SU-DHL-6 (cell line): ENCODE measurements at regions not wholly inside any gene's neighbourhood (a gene's known extent, or its start where the extent isn't known, plus 50 kb on each side); places are given as distances from the start of the nearest gene placed in this dataset.
"Not testable (repeated sequence)": the region's sequence is repeated elsewhere in the genome, so short reads cannot be mapped to it uniquely, and the experiment has no call there.

ENCODE experiments used
- CTCF ChIP-seq: fragments of 200-600 bp; sonication (generic); IDR thresholded peaks from one replicate; pipeline ENCODE4 v1.5.1; 2017; ENCODE audit warnings: antibody characterized with exemption, mild to moderate bottlenecking, low read length, moderate library complexity; ENCODE audit not compliant: insufficient read depth, poor library complexity, severe bottlenecking
- EZH2phosphoT487 ChIP-seq: fragments of 200-600 bp; sonication (generic), shearing (Covaris generic); conservative IDR thresholded peaks from 2 replicates; pipeline ENCODE4 v1.6.1; 2018; ENCODE audit warnings: mild to moderate bottlenecking, antibody characterized with exemption, low read length, moderate library complexity, mixed read lengths

GRCh38 chr15:26114128-26114527 lies 251.0 kb upstream of the ATP10A start:
- TF ChIP-seq CTCF, EZH2phosphoT487: not testable (repeated sequence)
